Neural progenitor cell (in vitro differentiated cells): ENCODE measurements at regions not wholly inside any gene's neighbourhood (a gene's known extent, or its start where the extent isn't known, plus 50 kb on each side); places are given as distances from the start of the nearest gene placed in this dataset.

Experiments
- EZH2 ChIP-seq: fragments of 200-600 bp; sonication (generic); IDR thresholded peaks from 2 replicates; pipeline ENCODE4 v1.6.1; 2017; ENCODE audit warnings: antibody characterized with exemption, mild to moderate bottlenecking, moderate library complexity
- TF ChIP-seq, protein P1 (sequence below): fragments of 200-600 bp; sonication (generic); IDR thresholded peaks from 2 replicates; pipeline ENCODE4 v1.5.1; 2017; ENCODE audit warnings: antibody characterized with exemption, mild to moderate bottlenecking

DNA sequence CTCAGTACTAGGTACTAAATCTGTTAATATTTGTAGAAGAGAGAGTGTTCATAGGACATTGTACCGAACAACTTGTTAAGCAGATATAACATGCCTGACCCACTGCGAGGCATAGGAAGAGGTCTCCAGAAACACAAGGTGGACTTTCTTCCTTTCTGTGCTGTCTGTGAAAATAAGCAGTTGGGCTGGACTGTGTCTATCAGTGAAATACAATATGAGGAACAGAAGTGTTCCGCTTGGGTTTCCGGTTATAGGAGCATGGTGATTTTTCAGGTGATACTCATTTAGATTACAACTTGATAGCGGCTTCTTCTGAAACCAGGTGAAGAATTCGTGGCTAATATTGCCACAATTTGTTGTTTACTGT lies 60.9 kb upstream of the TLR4 start:
- TF ChIP-seq, protein P1, sequence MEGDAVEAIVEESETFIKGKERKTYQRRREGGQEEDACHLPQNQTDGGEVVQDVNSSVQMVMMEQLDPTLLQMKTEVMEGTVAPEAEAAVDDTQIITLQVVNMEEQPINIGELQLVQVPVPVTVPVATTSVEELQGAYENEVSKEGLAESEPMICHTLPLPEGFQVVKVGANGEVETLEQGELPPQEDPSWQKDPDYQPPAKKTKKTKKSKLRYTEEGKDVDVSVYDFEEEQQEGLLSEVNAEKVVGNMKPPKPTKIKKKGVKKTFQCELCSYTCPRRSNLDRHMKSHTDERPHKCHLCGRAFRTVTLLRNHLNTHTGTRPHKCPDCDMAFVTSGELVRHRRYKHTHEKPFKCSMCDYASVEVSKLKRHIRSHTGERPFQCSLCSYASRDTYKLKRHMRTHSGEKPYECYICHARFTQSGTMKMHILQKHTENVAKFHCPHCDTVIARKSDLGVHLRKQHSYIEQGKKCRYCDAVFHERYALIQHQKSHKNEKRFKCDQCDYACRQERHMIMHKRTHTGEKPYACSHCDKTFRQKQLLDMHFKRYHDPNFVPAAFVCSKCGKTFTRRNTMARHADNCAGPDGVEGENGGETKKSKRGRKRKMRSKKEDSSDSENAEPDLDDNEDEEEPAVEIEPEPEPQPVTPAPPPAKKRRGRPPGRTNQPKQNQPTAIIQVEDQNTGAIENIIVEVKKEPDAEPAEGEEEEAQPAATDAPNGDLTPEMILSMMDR: no peak
- no peak for TF ChIP-seq EZH2
